CD8-positive, alpha-beta memory T cell (primary cell): ENCODE measurements at regions not wholly inside any gene's neighbourhood (a gene's known extent, or its start where the extent isn't known, plus 50 kb on each side); places are given as distances from the start of the nearest gene placed in this dataset.
"Not testable (repeated sequence)": the region's sequence is repeated elsewhere in the genome, so short reads cannot be mapped to it uniquely, and the experiment has no call there.

Source experiments
- CTCF ChIA-PET: fragments of 350-600 bp; sonication (Branson Sonifier 250); formaldehyde crosslinking; loops from one replicate; lab custom pipeline; 2021; ENCODE audit warnings: antibody characterized with exemption; lab: Charles Lee
- POLR2A ChIA-PET: fragments of 350-600 bp; sonication (Branson Sonifier 250); formaldehyde crosslinking; loops from one replicate; lab custom pipeline; 2021; ENCODE audit warnings: antibody characterized with exemption; lab: Charles Lee
- DNase-seq, 5 donors: peaks; one replicate each; pipeline versions ENCODE4 v3.0.0 to v3.0.0-alpha.2; 2020 to 2022; ENCODE audit warnings: mixed read lengths in 1 of 5
- H3K27ac ChIP-seq: one replicate; pipeline ENCODE4 v1.7.0; 2013; ENCODE audit warnings: low read depth, mild to moderate bottlenecking, low read length, moderate library complexity
- H3K27me3 ChIP-seq: 2 replicates; pipeline ENCODE4 v1.7.0; 2013; ENCODE audit warnings: low read length, mild to moderate bottlenecking; ENCODE audit not compliant: insufficient read depth, poor library complexity, severe bottlenecking
- H3K36me3 ChIP-seq: 2 replicates; pipeline ENCODE4 v1.7.0; 2013; ENCODE audit warnings: mild to moderate bottlenecking, low read length, moderate library complexity; ENCODE audit not compliant: insufficient read depth
- H3K4me1 ChIP-seq: 2 replicates; pipeline ENCODE4 v1.7.0; 2013; ENCODE audit warnings: mild to moderate bottlenecking, low read length, moderate library complexity; ENCODE audit not compliant: insufficient read depth
- H3K4me3 ChIP-seq: 2 replicates; pipeline ENCODE4 v1.7.0; 2013; ENCODE audit warnings: mild to moderate bottlenecking, low read length
- H3K9me3 ChIP-seq: 2 replicates; pipeline ENCODE4 v1.7.0; 2013; ENCODE audit warnings: mild to moderate bottlenecking, low read length
- H3K27ac Mint-ChIP-seq, 8 donors: one replicate each; pipeline ENCODE4 v1.8.0; 2020 to 2021; ENCODE audit warnings: mixed read lengths in 8 of 8, mild to moderate bottlenecking in 6 of 8, inconsistent platforms in 3 of 8, moderate library complexity in 3 of 8
- H3K27me3 Mint-ChIP-seq, 2 donors: one replicate each; pipeline ENCODE4 v1.8.0; 2020 to 2021; ENCODE audit warnings: mixed read lengths in 2 of 2, mild to moderate bottlenecking in 1 of 2, moderate library complexity in 1 of 2
- H3K36me3 Mint-ChIP-seq, 3 donors: one replicate each; pipeline ENCODE4 v1.8.0; 2020 to 2021; ENCODE audit warnings: mixed read lengths in 3 of 3, inconsistent platforms in 1 of 3, mild to moderate bottlenecking in 1 of 3
- H3K4me1 Mint-ChIP-seq, 3 donors: one replicate each; pipeline ENCODE4 v1.8.0; 2020 to 2021; ENCODE audit warnings: mixed read lengths in 3 of 3, inconsistent platforms in 1 of 3, mild to moderate bottlenecking in 1 of 3
- H3K4me3 Mint-ChIP-seq, 7 donors: one replicate each; pipeline ENCODE4 v1.8.0; 2020 to 2021; ENCODE audit warnings: mixed read lengths in 7 of 7, mild to moderate bottlenecking in 6 of 7, moderate library complexity in 4 of 7, inconsistent platforms in 2 of 7
- H3K9me3 Mint-ChIP-seq, 5 donors: one replicate each; pipeline ENCODE4 v1.8.0; 2020 to 2022; ENCODE audit warnings: mixed read lengths in 5 of 5, mild to moderate bottlenecking in 3 of 5, moderate library complexity in 2 of 5, inconsistent platforms in 1 of 5

GRCh38 chr3:191131305-191131704 lies 67.7 kb upstream of the OSTN start:
- Mint-ChIP-seq H3K4me1 (no peaks in the 10 kb centered on the region), H3K36me3 (no peaks in the 10 kb centered on the region), H3K9me3 (peaks cover 0 to 17% (median 10%) of the 10 kb centered on the region in 5 donors), H3K27ac (no peak overlapping the region), H3K27me3 (no peaks in the 10 kb centered on the region), H3K4me3 (no peak overlapping the region)
- no peaks in the 10 kb centered on the region for H3K27me3 ChIP-seq
- H3K36me3 ChIP-seq: no peaks in the 10 kb centered on the region
- POLR2A ChIA-PET: no interaction called here
- no peak overlapping the region for H3K27ac ChIP-seq
- no peak overlapping the region for H3K4me3 ChIP-seq
- no peaks in the 10 kb centered on the region for H3K9me3 ChIP-seq
- no peaks in the 10 kb centered on the region for H3K4me1 ChIP-seq
- no peak for DNase-seq
- CTCF ChIA-PET: no interaction called here

- H3K9me3 ChIP-seq, DNase-seq, H3K27ac ChIP-seq, H3K27me3 Mint-ChIP-seq, H3K4me3 Mint-ChIP-seq, H3K9me3 Mint-ChIP-seq, H3K4me1 Mint-ChIP-seq, H3K36me3 ChIP-seq, POLR2A ChIA-PET, H3K4me3 ChIP-seq, CTCF ChIA-PET, H3K36me3 Mint-ChIP-seq, H3K27ac Mint-ChIP-seq, H3K4me1 ChIP-seq, H3K27me3 ChIP-seq: not testable (repeated sequence)
These were observed 74.2 kb upstream of the OSTN start for GRCh38 chr3:191124891-191125290.

DNA sequence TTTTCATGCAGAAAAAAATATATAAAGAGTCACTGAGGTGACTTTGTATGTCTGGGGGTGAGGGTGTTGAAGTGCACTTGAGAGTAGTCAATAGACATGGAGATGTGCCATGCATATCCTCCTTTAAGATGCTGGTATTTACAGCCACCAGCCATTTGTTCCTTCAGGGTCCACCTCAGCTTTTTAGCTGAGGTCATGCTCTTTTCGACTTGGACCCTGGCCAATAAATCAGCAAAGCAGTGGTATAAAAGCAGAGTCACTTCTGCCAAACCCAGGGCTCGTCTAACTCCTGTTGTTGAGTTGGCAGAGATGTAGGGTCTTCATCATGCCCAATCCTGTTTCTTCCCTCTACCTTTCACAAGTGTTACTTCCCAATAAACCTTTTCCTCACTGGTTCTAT lies 75.1 kb upstream of the OSTN start:
- no peak overlapping the region for H3K4me3 Mint-ChIP-seq
- no peaks in the 10 kb centered on the region for H3K36me3 Mint-ChIP-seq
- H3K27ac Mint-ChIP-seq: no peak overlapping the region
- Histone ChIP-seq H3K27me3 (no peaks in the 10 kb centered on the region), H3K36me3 (no peaks in the 10 kb centered on the region), H3K9me3 (no peaks in the 10 kb centered on the region), H3K4me3 (no peak overlapping the region), H3K27ac (no peak overlapping the region), H3K4me1 (no peaks in the 10 kb centered on the region)
- peaks cover 0 to 6% (median 5%) of the 10 kb centered on the region in 5 donors for H3K9me3 Mint-ChIP-seq
- H3K27me3 Mint-ChIP-seq: no peaks in the 10 kb centered on the region
- no peak for DNase-seq
- ChIA-PET CTCF (no interaction called here), POLR2A (no interaction called here)
- H3K4me1 Mint-ChIP-seq: no peaks in the 10 kb centered on the region

GRCh38 chr3:191123231-191123630 lies 75.8 kb upstream of the OSTN start:
- Mint-ChIP-seq H3K9me3 (peaks cover 0 to 6% (median 5%) of the 10 kb centered on the region in 5 donors), H3K4me3 (no peak overlapping the region), H3K36me3 (no peaks in the 10 kb centered on the region), H3K27me3 (no peaks in the 10 kb centered on the region), H3K27ac (no peak overlapping the region), H3K4me1 (no peaks in the 10 kb centered on the region)
- no peak overlapping the region for H3K4me3 ChIP-seq
- H3K4me1 ChIP-seq: no peaks in the 10 kb centered on the region
- no peak overlapping the region for H3K27ac ChIP-seq
- H3K9me3 ChIP-seq: no peaks in the 10 kb centered on the region
- POLR2A ChIA-PET: no interaction called here
- no peaks in the 10 kb centered on the region for H3K36me3 ChIP-seq
- no peak for DNase-seq
- no peaks in the 10 kb centered on the region for H3K27me3 ChIP-seq
- CTCF ChIA-PET: no interaction called here

GRCh38 chr3:191120447-191121298 lies 78.4 kb upstream of the OSTN start:
- Histone ChIP-seq H3K27me3 (no peaks in the 10 kb centered on the region), H3K9me3 (no peaks in the 10 kb centered on the region), H3K4me1 (no peaks in the 10 kb centered on the region), H3K27ac (no peak overlapping the region), H3K36me3 (no peaks in the 10 kb centered on the region), H3K4me3 (no peak overlapping the region)
- Mint-ChIP-seq H3K36me3 (no peaks in the 10 kb centered on the region), H3K27ac (no peak overlapping the region), H3K9me3 (peaks cover 0 to 5% (median 0%) of the 10 kb centered on the region in 5 donors), H3K4me3 (no peak overlapping the region), H3K4me1 (no peaks in the 10 kb centered on the region), H3K27me3 (no peaks in the 10 kb centered on the region)
- ChIA-PET CTCF (no interaction called here), POLR2A (no interaction called here)
- DNase-seq: no peak

DNA sequence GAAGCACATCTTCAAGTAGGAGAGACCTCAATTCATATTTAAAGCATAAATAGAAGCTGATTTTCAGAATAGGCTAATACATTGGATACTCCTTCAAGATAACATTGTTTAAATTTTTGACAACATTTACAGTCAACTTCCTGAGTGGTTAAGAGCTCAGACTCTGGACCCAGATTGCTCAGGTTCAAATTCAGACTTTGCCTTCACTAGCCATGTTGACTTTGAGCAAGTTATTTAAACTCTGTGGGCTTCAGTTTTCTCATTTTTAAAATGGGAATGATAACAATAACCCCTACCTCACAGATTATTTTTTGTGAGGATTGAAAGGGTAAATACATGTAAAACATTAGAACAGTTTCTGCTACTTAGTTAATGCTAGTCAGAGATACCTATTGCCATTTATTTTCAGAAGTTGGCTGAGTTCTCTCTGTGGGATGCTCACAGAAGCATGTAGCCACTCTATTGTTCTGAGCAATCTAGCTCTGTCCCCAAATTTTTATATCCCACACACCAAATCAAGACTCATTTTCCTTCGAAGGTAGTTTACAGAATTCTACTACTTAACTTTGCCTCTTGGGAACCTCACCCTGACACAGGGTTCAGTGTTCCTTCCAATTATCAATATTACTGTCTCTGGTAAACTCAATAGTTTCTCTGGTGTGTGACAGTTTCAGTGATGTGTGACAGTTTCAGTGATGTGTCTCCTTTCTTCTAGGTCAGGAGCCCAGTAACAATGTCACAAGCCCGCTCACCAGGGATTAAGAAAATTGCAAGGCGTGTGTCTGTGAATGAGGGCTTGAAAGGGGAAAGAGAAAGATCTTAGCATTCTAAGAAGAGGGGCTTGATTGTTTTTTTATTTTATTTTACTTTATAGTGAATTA lies 79.4 kb upstream of the OSTN start:
- Mint-ChIP-seq H3K27ac (no peak overlapping the region), H3K9me3 (peaks cover 0 to 11% (median 0%) of the 10 kb centered on the region in 5 donors), H3K4me3 (no peak overlapping the region), H3K36me3 (no peaks in the 10 kb centered on the region), H3K4me1 (no peaks in the 10 kb centered on the region), H3K27me3 (no peaks in the 10 kb centered on the region)
- Histone ChIP-seq H3K4me1 (no peaks in the 10 kb centered on the region), H3K36me3 (no peaks in the 10 kb centered on the region), H3K9me3 (no peaks in the 10 kb centered on the region), H3K27me3 (no peaks in the 10 kb centered on the region), H3K27ac (no peak overlapping the region), H3K4me3 (no peak overlapping the region)
- POLR2A ChIA-PET: no interaction called here
- CTCF ChIA-PET: no interaction called here
- no peak for DNase-seq

DNA sequence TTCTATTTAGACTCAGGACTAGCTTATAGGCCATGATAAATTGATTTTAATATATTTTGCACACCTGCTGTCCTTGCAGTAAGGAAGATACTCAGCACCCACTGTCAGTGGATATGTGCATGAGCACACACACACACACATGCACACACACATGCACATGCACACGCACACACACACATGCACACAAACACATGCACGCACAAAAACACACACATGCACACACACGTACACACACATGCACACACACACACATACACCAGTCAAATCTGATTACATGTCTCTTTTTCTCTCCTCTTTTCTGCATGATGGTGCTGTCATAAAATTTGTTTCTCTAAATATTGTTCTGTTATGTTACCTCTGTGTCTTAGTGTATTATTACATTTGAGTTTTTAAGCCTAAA lies 87.3 kb upstream of the OSTN start:
- Histone ChIP-seq H3K27ac (no peak overlapping the region), H3K36me3 (no peaks in the 10 kb centered on the region), H3K9me3 (no peaks in the 10 kb centered on the region), H3K27me3 (no peaks in the 10 kb centered on the region), H3K4me3 (no peak overlapping the region), H3K4me1 (no peaks in the 10 kb centered on the region)
- Mint-ChIP-seq H3K27ac (no peak overlapping the region), H3K4me1 (no peaks in the 10 kb centered on the region), H3K4me3 (no peak overlapping the region), H3K9me3 (peaks cover 0 to 16% (median 6%) of the 10 kb centered on the region in 5 donors), H3K36me3 (no peaks in the 10 kb centered on the region), H3K27me3 (no peaks in the 10 kb centered on the region)
- ChIA-PET POLR2A (no interaction called here), CTCF (no interaction called here)
- DNase-seq: no peak

GRCh38 chr3:191105418-191105817 lies 93.6 kb upstream of the OSTN start:
- DNase-seq: no peak
- Mint-ChIP-seq H3K27ac (no peak overlapping the region), H3K27me3 (no peaks in the 10 kb centered on the region), H3K4me3 (no peak overlapping the region), H3K4me1 (no peaks in the 10 kb centered on the region), H3K36me3 (no peaks in the 10 kb centered on the region), H3K9me3 (peaks cover 4 to 19% (median 8%) of the 10 kb centered on the region in 5 donors)
- Histone ChIP-seq H3K9me3 (no peaks in the 10 kb centered on the region), H3K4me1 (no peaks in the 10 kb centered on the region), H3K4me3 (no peak overlapping the region), H3K27me3 (no peaks in the 10 kb centered on the region), H3K27ac (no peak overlapping the region), H3K36me3 (no peaks in the 10 kb centered on the region)
- POLR2A ChIA-PET: no interaction called here
- CTCF ChIA-PET: no interaction called here
